ENCODE measurements at regions not wholly inside any gene's neighbourhood (a gene's known extent, or its start where the extent isn't known, plus 50 kb on each side); places are given as distances from the start of the nearest gene placed in this dataset.

- TF ChIP-seq CTCF (IDR thresholded peaks at IDR 0.05), result no peak
- no peak for TF ChIP-seq EP300 (IDR thresholded peaks at IDR 0.05)
Observed at GRCh38 chr6:21773576-21773968, 180.0 kb downstream of the SOX4 start.
